ENCODE measurements at regions not wholly inside any gene's neighbourhood (a gene's known extent, or its start where the extent isn't known, plus 50 kb on each side); places are given as distances from the start of the nearest gene placed in this dataset.

GRCh38 chr20:12913781-12914443, 94.9 kb upstream of the SPTLC3 start:
- POLR2A ChIA-PET, result no interaction called here
- no peaks in the 10 kb centered on the region for H3K9me3 ChIP-seq (ENCODE audit: control insufficient read depth, insufficient read depth, low read depth, low read length)
- CTCF ChIA-PET, result no interaction called here

More at GRCh38 chr20:12913781-12914443, 94.9 kb upstream of the SPTLC3 start:
- no peaks in the 10 kb centered on the region for H3K4me1 ChIP-seq (ENCODE audit: control insufficient read depth, insufficient read depth, low read length)
- no peak overlapping the region for H3K4me3 ChIP-seq (ENCODE audit: low read depth, low read length)
- no peak overlapping the region for H3K27ac ChIP-seq (ENCODE audit: extremely low read depth, low read depth, low read length)
- no peaks in the 10 kb centered on the region for H3K36me3 ChIP-seq (ENCODE audit: control insufficient read depth in 2 of 2, insufficient read depth in 1 of 2, low read length in 2 of 2)
- TF ChIP-seq ZNF148 (tag by site-specific recombination; IDR thresholded peaks at IDR 0.05; ENCODE audit: borderline replicate concordance), result no peak
- TF ChIP-seq ZNF677 (tag by site-specific recombination; IDR thresholded peaks at IDR 0.05), result no peak
- no peak for TF ChIP-seq ZNF513 (tag by site-specific recombination; IDR thresholded peaks at IDR 0.05)
- TF ChIP-seq SP3 (tag by site-specific recombination; IDR thresholded peaks at IDR 0.05), result no peak
- TF ChIP-seq ZFP41 (tag by site-specific recombination; IDR thresholded peaks at IDR 0.05; ENCODE audit: borderline replicate concordance), result no peak
- TF ChIP-seq ZNF133 (tag by site-specific recombination; IDR thresholded peaks at IDR 0.05), result no peak
- no peak for TF ChIP-seq ZBTB7A (tag by site-specific recombination; IDR thresholded peaks at IDR 0.05; ENCODE audit: low read depth)
- TF ChIP-seq ZBTB20 (tag by site-specific recombination; IDR thresholded peaks at IDR 0.05), result no peak
- TF ChIP-seq, protein P1, sequence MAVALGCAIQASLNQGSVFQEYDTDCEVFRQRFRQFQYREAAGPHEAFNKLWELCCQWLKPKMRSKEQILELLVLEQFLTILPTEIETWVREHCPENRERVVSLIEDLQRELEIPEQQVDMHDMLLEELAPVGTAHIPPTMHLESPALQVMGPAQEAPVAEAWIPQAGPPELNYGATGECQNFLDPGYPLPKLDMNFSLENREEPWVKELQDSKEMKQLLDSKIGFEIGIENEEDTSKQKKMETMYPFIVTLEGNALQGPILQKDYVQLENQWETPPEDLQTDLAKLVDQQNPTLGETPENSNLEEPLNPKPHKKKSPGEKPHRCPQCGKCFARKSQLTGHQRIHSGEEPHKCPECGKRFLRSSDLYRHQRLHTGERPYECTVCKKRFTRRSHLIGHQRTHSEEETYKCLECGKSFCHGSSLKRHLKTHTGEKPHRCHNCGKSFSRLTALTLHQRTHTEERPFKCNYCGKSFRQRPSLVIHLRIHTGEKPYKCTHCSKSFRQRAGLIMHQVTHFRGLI (tag by site-specific recombination; IDR thresholded peaks at IDR 0.05), result no peak
- no peak for TF ChIP-seq KLF16 (tag by site-specific recombination; IDR thresholded peaks at IDR 0.05)
- no peak for TF ChIP-seq YY1 (tag by site-specific recombination; IDR thresholded peaks at IDR 0.05)
- no peak for TF ChIP-seq CTCF (tag by site-specific recombination; IDR thresholded peaks at IDR 0.05)
- no peak for TF ChIP-seq HOXC10 (CRISPR knock-in tag; IDR thresholded peaks at IDR 0.05)
- TF ChIP-seq ZNF585B (tag by site-specific recombination; IDR thresholded peaks at IDR 0.05), result no peak
- TF ChIP-seq, protein P2, sequence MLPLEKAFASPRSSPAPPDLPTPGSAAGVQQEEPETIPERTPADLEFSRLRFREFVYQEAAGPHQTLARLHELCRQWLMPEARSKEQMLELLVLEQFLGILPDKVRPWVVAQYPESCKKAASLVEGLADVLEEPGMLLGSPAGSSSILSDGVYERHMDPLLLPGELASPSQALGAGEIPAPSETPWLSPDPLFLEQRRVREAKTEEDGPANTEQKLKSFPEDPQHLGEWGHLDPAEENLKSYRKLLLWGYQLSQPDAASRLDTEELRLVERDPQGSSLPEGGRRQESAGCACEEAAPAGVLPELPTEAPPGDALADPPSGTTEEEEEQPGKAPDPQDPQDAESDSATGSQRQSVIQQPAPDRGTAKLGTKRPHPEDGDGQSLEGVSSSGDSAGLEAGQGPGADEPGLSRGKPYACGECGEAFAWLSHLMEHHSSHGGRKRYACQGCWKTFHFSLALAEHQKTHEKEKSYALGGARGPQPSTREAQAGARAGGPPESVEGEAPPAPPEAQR (tag by site-specific recombination; IDR thresholded peaks at IDR 0.05), result no peak
